ENCODE measurements at regions not wholly inside any gene's neighbourhood (a gene's known extent, or its start where the extent isn't known, plus 50 kb on each side); places are given as distances from the start of the nearest gene placed in this dataset.

- H3K4me3 ChIP-seq (ENCODE audit: low read depth, low read length) = no peak overlapping the region
- TF ChIP-seq, protein P1, sequence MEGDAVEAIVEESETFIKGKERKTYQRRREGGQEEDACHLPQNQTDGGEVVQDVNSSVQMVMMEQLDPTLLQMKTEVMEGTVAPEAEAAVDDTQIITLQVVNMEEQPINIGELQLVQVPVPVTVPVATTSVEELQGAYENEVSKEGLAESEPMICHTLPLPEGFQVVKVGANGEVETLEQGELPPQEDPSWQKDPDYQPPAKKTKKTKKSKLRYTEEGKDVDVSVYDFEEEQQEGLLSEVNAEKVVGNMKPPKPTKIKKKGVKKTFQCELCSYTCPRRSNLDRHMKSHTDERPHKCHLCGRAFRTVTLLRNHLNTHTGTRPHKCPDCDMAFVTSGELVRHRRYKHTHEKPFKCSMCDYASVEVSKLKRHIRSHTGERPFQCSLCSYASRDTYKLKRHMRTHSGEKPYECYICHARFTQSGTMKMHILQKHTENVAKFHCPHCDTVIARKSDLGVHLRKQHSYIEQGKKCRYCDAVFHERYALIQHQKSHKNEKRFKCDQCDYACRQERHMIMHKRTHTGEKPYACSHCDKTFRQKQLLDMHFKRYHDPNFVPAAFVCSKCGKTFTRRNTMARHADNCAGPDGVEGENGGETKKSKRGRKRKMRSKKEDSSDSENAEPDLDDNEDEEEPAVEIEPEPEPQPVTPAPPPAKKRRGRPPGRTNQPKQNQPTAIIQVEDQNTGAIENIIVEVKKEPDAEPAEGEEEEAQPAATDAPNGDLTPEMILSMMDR (IDR thresholded peaks at IDR 0.05; ENCODE audit: control insufficient read depth, extremely low read depth, insufficient read depth) = no peak
- no peak for DNase-seq (ENCODE audit: low read depth)
These were observed 221.6 kb downstream of the LPIN1 start for GRCh38 chr2:11967946-11968465.

- H3K4me3 ChIP-seq (ENCODE audit: low read depth, low read length) = no peak overlapping the region
- DNase-seq (ENCODE audit: low read depth) = no peak
- TF ChIP-seq, protein P1 (IDR thresholded peaks at IDR 0.05; ENCODE audit: control insufficient read depth, extremely low read depth, insufficient read depth) = no peak
These were observed 222.1 kb downstream of the LPIN1 start for GRCh38 chr2:11968521-11968920.

- TF ChIP-seq, protein P1 (IDR thresholded peaks at IDR 0.05; ENCODE audit: control insufficient read depth, extremely low read depth, insufficient read depth) = no peak
- no peak overlapping the region for H3K4me3 ChIP-seq (ENCODE audit: low read depth, low read length)
- DNase-seq (ENCODE audit: low read depth) = no peak
These were observed 223.3 kb downstream of the LPIN1 start for GRCh38 chr2:11969774-11970173.

GRCh38 chr2:11974573-11974972, 228.1 kb downstream of the LPIN1 start:
- TF ChIP-seq, protein P1 (IDR thresholded peaks at IDR 0.05; ENCODE audit: control insufficient read depth, extremely low read depth, insufficient read depth) = no peak
- DNase-seq (ENCODE audit: low read depth) = no peak
- H3K4me3 ChIP-seq (ENCODE audit: low read depth, low read length) = no peak overlapping the region

DNA sequence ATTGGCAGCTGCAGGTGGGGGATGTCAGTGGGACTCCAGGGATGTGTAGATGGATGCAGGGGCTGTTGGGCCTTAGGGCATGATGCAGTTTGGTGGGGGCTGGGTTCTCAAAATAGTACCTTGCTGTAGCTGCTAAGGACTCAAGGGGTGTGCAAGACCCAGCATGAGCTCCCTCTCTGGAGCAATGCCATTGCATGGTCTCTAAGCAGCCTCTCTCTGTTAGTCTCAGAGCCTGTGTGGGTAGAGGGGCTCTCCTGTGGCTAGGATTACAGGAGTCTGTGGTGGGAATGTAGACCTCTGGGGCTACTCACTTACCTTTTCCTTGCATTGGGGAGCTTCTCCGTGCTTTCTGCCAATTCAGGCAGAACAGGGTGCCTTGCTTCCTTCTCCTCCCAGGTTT, 228.9 kb downstream of the LPIN1 start:
- no peak overlapping the region for H3K4me3 ChIP-seq (ENCODE audit: low read depth, low read length)
- TF ChIP-seq, protein P1 (IDR thresholded peaks at IDR 0.05; ENCODE audit: control insufficient read depth, extremely low read depth, insufficient read depth) = no peak
- DNase-seq (ENCODE audit: low read depth) = no peak

DNA sequence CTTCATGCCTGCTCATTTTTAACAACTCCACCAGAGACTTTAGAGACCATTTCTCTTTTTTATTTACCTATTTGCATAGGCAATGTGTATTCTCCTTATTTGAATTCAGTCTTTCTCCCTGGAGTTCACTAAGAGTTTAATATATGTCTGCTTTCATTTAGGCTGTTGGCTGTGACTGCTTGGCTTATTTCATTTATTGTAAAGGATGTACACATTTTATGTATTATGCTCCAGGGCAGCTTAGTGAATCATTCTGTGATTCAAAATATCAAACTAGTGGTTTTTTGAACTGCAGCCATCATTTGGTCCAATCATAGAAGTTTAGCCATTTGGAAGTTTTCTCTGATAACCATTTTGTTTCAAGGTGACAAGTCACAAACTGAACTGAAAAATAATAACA, 229.6 kb downstream of the LPIN1 start:
- no peak for DNase-seq (ENCODE audit: low read depth)
- H3K4me3 ChIP-seq (ENCODE audit: low read depth, low read length) = no peak overlapping the region
- TF ChIP-seq, protein P1 (IDR thresholded peaks at IDR 0.05; ENCODE audit: control insufficient read depth, extremely low read depth, insufficient read depth) = no peak

DNA sequence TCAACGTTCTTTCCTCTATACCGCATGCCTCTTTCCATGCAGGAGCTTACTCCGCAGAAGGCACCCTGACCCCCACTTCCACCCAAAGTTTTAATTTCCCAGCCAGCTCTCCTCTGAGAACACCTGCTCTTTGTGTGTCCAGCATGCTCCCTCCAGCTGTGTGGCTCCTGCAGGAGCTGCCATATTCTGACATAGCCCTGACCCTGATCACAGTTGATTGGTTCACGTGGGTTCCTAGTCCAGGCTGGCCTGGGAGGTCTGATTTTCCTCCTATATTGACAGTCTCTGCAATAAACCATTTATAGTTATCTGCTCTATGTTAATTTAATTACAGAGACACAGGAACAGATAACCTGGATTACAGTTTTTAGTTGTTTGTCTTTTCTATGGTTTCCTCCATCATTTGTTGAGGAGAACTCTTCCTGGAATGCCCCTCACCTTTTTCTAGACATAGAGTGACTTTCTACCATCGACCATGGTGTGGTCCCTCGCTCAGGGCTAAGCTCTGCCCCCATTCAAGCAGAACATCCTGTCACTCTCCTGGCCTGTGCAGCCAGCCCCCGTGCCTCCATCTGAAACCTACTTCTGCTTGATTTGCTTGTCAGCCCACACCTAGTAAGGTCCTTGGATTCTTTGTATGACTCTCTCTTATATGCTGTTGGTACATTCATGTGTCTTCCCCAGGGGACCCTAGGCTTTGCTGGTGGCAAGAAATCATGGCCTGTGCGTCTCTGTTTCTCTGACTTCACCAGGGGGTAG, 231.5 kb downstream of the LPIN1 start:
- no peak overlapping the region for H3K4me3 ChIP-seq (ENCODE audit: low read depth, low read length)
- DNase-seq (ENCODE audit: low read depth) = no peak
- TF ChIP-seq, protein P1 (IDR thresholded peaks at IDR 0.05; ENCODE audit: control insufficient read depth, extremely low read depth, insufficient read depth) = no peak

Measured in LNCaP clone FGC (cell line).